DMS153 (cell line): ENCODE measurements at regions not wholly inside any gene's neighbourhood (a gene's known extent, or its start where the extent isn't known, plus 50 kb on each side); places are given as distances from the start of the nearest gene placed in this dataset.

Source experiments
- DNase-seq: peaks from one replicate; lab custom pipeline; 2025; lab: John Stamatoyannopoulos, UW

GRCh38 chr15:37260255-37260654 lies 159.9 kb upstream of the MEIS2 start:
- no peak for DNase-seq

- no peak for DNase-seq
Observed at GRCh38 chr15:37261685-37262084, 161.3 kb upstream of the MEIS2 start.

- no peak for DNase-seq
Observed at GRCh38 chr15:37262922-37263608, 162.7 kb upstream of the MEIS2 start.

- DNase-seq = no peak
Observed at GRCh38 chr15:37289109-37289765, 188.9 kb upstream of the MEIS2 start.

- no peak for DNase-seq
Observed at GRCh38 chr15:37291920-37292319, 191.6 kb upstream of the MEIS2 start.

GRCh38 chr15:37298271-37298670 lies 197.9 kb upstream of the MEIS2 start:
- no peak for DNase-seq

GRCh38 chr15:37339437-37339836 lies 239.1 kb upstream of the MEIS2 start:
- DNase-seq = no peak

- DNase-seq = no peak
Observed at GRCh38 chr15:37339856-37340255, 239.5 kb upstream of the MEIS2 start.

GRCh38 chr15:37340438-37340837 lies 240.1 kb upstream of the MEIS2 start:
- DNase-seq = no peak

- DNase-seq = no peak
Observed at GRCh38 chr15:37359101-37359892, 258.9 kb upstream of the MEIS2 start.

- DNase-seq = no peak
Observed at GRCh38 chr15:37359893-37360290, 259.5 kb upstream of the MEIS2 start.

- no peak for DNase-seq
Observed at GRCh38 chr15:37360724-37361123, 260.4 kb upstream of the MEIS2 start.

- DNase-seq = no peak
Observed at GRCh38 chr15:37361621-37362020, 261.3 kb upstream of the MEIS2 start.

GRCh38 chr15:37362414-37362813 lies 262.1 kb upstream of the MEIS2 start:
- DNase-seq = no peak

GRCh38 chr15:37368961-37369360 lies 268.6 kb upstream of the MEIS2 start:
- DNase-seq = no peak

GRCh38 chr15:37370941-37371340 lies 270.6 kb upstream of the MEIS2 start:
- DNase-seq = no peak

GRCh38 chr15:37372064-37372463 lies 271.7 kb upstream of the MEIS2 start:
- no peak for DNase-seq

GRCh38 chr15:37375519-37375918 lies 275.2 kb upstream of the MEIS2 start:
- DNase-seq = no peak

GRCh38 chr15:37377428-37377827 lies 277.1 kb upstream of the MEIS2 start:
- DNase-seq = no peak

- no peak for DNase-seq
Observed at GRCh38 chr15:37394402-37395099, 294.2 kb upstream of the MEIS2 start.

- DNase-seq = no peak
Observed at GRCh38 chr15:37395100-37395468, 294.7 kb upstream of the MEIS2 start.

GRCh38 chr15:37397266-37398022 lies 297.1 kb upstream of the MEIS2 start:
- DNase-seq = no peak
